Activated CD4-positive, alpha-beta T cell treated with anti-CD3 and anti-CD28 coated beads, Interleukin-2, Interleukin-4, amounts not matched to agents 100 ng/mL and 50 ng/mL, durations not matched to agents 16 hours and 8 hours (primary cell): ENCODE measurements at regions not wholly inside any gene's neighbourhood (a gene's known extent, or its start where the extent isn't known, plus 50 kb on each side); places are given as distances from the start of the nearest gene placed in this dataset.

Source experiments
- DNase-seq: peaks from one replicate; pipeline ENCODE4 v3.0.0-alpha.2; 2020; ENCODE audit warnings: low spot score

GRCh38 chr10:128281861-128282260, 155.6 kb upstream of the MKI67 start:
- no peak for DNase-seq

- no peak for DNase-seq
Observed at GRCh38 chr10:128286141-128286761, 160.0 kb upstream of the MKI67 start.

- DNase-seq: no peak
Observed at GRCh38 chr10:128286762-128287500, 160.7 kb upstream of the MKI67 start.

GRCh38 chr10:128287921-128288320, 161.7 kb upstream of the MKI67 start:
- DNase-seq: no peak

- DNase-seq: no peak
Observed at GRCh38 chr10:128289621-128290020, 163.4 kb upstream of the MKI67 start.

- DNase-seq: no peak
Observed at GRCh38 chr10:128295003-128295402, 168.8 kb upstream of the MKI67 start.

- DNase-seq: no peak
Observed at GRCh38 chr10:128296253-128297007, 170.2 kb upstream of the MKI67 start.

- DNase-seq: no peak
Observed at GRCh38 chr10:128297709-128298378, 171.6 kb upstream of the MKI67 start.

GRCh38 chr10:128298587-128298986, 172.4 kb upstream of the MKI67 start:
- no peak for DNase-seq

GRCh38 chr10:128300290-128300824, 174.1 kb upstream of the MKI67 start:
- no peak for DNase-seq

- DNase-seq: no peak
Observed at GRCh38 chr10:128301051-128301450, 174.8 kb upstream of the MKI67 start.

GRCh38 chr10:128302808-128303207, 176.6 kb upstream of the MKI67 start:
- no peak for DNase-seq

GRCh38 chr10:128304271-128304670, 178.0 kb upstream of the MKI67 start:
- DNase-seq: no peak

GRCh38 chr10:128305601-128306345, 179.6 kb upstream of the MKI67 start:
- DNase-seq: no peak

GRCh38 chr10:128306535-128306934, 180.3 kb upstream of the MKI67 start:
- DNase-seq: no peak

- no peak for DNase-seq
Observed at GRCh38 chr10:128306966-128307365, 180.7 kb upstream of the MKI67 start.

GRCh38 chr10:128307820-128308219, 181.6 kb upstream of the MKI67 start:
- DNase-seq: no peak

- no peak for DNase-seq
Observed at GRCh38 chr10:128310971-128311658, 184.9 kb upstream of the MKI67 start.

GRCh38 chr10:128312250-128312649, 186.0 kb upstream of the MKI67 start:
- DNase-seq: no peak

- DNase-seq: no peak
Observed at GRCh38 chr10:128314686-128315085, 188.5 kb upstream of the MKI67 start.
